Nephron (organoid): ENCODE measurements at regions not wholly inside any gene's neighbourhood (a gene's known extent, or its start where the extent isn't known, plus 50 kb on each side); places are given as distances from the start of the nearest gene placed in this dataset.

Source experiments
- H3K27ac Mint-ChIP-seq, 3 experiments: 2 replicates each; pipeline ENCODE4 v1.8.0; 2020; ENCODE audit warnings: mixed read lengths in 3 of 3, mild to moderate bottlenecking in 2 of 3, moderate library complexity in 1 of 3
- H3K27me3 Mint-ChIP-seq: 2 replicates; pipeline ENCODE4 v1.8.0; 2021; ENCODE audit warnings: low read depth, mild to moderate bottlenecking, moderate library complexity, mixed read lengths
- H3K36me3 Mint-ChIP-seq: 2 replicates; pipeline ENCODE4 v1.8.0; 2020; ENCODE audit warnings: low read depth, mixed read lengths
- H3K4me1 Mint-ChIP-seq: 2 replicates; pipeline ENCODE4 v1.8.0; 2020; ENCODE audit warnings: mixed read lengths
- H3K4me3 Mint-ChIP-seq, 3 experiments: 2 replicates each; pipeline ENCODE4 v1.8.0; 2020; ENCODE audit warnings: mild to moderate bottlenecking in 3 of 3, mixed read lengths in 3 of 3, moderate library complexity in 2 of 3
- H3K9me3 Mint-ChIP-seq: 2 replicates; pipeline ENCODE4 v1.8.0; 2020; ENCODE audit warnings: mixed read lengths
- CTCF ChIP-seq, 3 experiments: fragments of 200-600 bp; sonication (generic); IDR thresholded peaks; one replicate each; pipeline ENCODE4 v1.5.0; 2021; ENCODE audit warnings: antibody characterized with exemption in 3 of 3; ENCODE audit not compliant: unreplicated experiment in 3 of 3

- Mint-ChIP-seq H3K4me1 (no peaks in the 10 kb centered on the region), H3K4me3 (no peak overlapping the region), H3K27me3 (no peaks in the 10 kb centered on the region), H3K27ac (no peak overlapping the region), H3K9me3 (no peaks in the 10 kb centered on the region), H3K36me3 (no peaks in the 10 kb centered on the region)
- no peak for TF ChIP-seq CTCF (IDR thresholded peaks at IDR 0.05; ENCODE audit: unreplicated experiment in 3 of 3)
These were observed 344.9 kb upstream of the SLCO3A1 start for GRCh38 chr15:91508633-91509032.

GRCh38 chr15:91514147-91514546 lies 339.4 kb upstream of the SLCO3A1 start:
- no peaks in the 10 kb centered on the region for H3K9me3 Mint-ChIP-seq
- no peak for TF ChIP-seq CTCF (IDR thresholded peaks at IDR 0.05; ENCODE audit: unreplicated experiment in 3 of 3)
- no peak overlapping the region for H3K4me3 Mint-ChIP-seq
- no peaks in the 10 kb centered on the region for H3K4me1 Mint-ChIP-seq
- H3K27me3 Mint-ChIP-seq, result no peaks in the 10 kb centered on the region
- no peak overlapping the region for H3K27ac Mint-ChIP-seq
- no peaks in the 10 kb centered on the region for H3K36me3 Mint-ChIP-seq

- Mint-ChIP-seq H3K4me1 (no peaks in the 10 kb centered on the region), H3K27me3 (no peaks in the 10 kb centered on the region), H3K4me3 (no peak overlapping the region), H3K9me3 (no peaks in the 10 kb centered on the region), H3K27ac (no peak overlapping the region), H3K36me3 (no peaks in the 10 kb centered on the region)
- TF ChIP-seq CTCF (IDR thresholded peaks at IDR 0.05; ENCODE audit: unreplicated experiment in 3 of 3), result no peak
These were observed 338.2 kb upstream of the SLCO3A1 start for GRCh38 chr15:91515188-91515754.

- no peaks in the 10 kb centered on the region for H3K36me3 Mint-ChIP-seq
- no peak overlapping the region for H3K27ac Mint-ChIP-seq
- H3K4me1 Mint-ChIP-seq, result no peaks in the 10 kb centered on the region
- H3K4me3 Mint-ChIP-seq, result no peak overlapping the region
- no peak for TF ChIP-seq CTCF (IDR thresholded peaks at IDR 0.05; ENCODE audit: unreplicated experiment in 3 of 3)
- H3K27me3 Mint-ChIP-seq, result no peaks in the 10 kb centered on the region
- H3K9me3 Mint-ChIP-seq, result no peaks in the 10 kb centered on the region
These were observed 336.6 kb upstream of the SLCO3A1 start for GRCh38 chr15:91516866-91517265.

- Mint-ChIP-seq H3K4me3 (no peak overlapping the region), H3K27me3 (no peaks in the 10 kb centered on the region), H3K4me1 (no peaks in the 10 kb centered on the region), H3K9me3 (no peaks in the 10 kb centered on the region), H3K27ac (no peak overlapping the region), H3K36me3 (no peaks in the 10 kb centered on the region)
- no peak for TF ChIP-seq CTCF (IDR thresholded peaks at IDR 0.05; ENCODE audit: unreplicated experiment in 3 of 3)
These were observed 335.9 kb upstream of the SLCO3A1 start for GRCh38 chr15:91517491-91518200.

- Mint-ChIP-seq H3K27ac (no peak overlapping the region), H3K27me3 (no peaks in the 10 kb centered on the region), H3K36me3 (no peaks in the 10 kb centered on the region), H3K4me1 (no peaks in the 10 kb centered on the region), H3K4me3 (no peak overlapping the region), H3K9me3 (no peaks in the 10 kb centered on the region)
- TF ChIP-seq CTCF (IDR thresholded peaks at IDR 0.05; ENCODE audit: unreplicated experiment in 3 of 3), result no peak
These were observed 332.7 kb upstream of the SLCO3A1 start for GRCh38 chr15:91520850-91521249.
